ENCODE measurements at regions not wholly inside any gene's neighbourhood (a gene's known extent, or its start where the extent isn't known, plus 50 kb on each side); places are given as distances from the start of the nearest gene placed in this dataset.

DNA sequence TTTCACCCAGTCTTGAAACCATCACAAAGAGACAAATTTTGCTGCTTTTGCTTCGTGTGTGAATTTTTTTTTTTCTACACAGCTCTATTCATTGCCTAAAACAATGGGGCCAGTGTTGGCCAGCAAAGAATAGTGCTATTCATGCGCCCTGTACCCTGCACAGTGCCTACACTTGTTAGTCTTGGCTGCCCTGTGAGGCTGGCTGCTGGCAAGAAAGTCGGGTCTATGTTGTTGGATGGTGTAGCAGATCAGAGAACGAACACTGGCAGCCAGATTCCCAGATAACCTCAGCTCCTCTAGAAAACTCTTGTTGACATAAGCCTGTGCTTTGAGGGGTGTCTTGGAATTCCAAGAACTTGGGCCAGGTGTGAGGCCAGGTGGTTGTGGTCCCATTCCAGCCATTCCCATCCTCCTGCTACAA is 455.7 kb upstream of the TCF4 start:
- TF ChIP-seq, protein P1, sequence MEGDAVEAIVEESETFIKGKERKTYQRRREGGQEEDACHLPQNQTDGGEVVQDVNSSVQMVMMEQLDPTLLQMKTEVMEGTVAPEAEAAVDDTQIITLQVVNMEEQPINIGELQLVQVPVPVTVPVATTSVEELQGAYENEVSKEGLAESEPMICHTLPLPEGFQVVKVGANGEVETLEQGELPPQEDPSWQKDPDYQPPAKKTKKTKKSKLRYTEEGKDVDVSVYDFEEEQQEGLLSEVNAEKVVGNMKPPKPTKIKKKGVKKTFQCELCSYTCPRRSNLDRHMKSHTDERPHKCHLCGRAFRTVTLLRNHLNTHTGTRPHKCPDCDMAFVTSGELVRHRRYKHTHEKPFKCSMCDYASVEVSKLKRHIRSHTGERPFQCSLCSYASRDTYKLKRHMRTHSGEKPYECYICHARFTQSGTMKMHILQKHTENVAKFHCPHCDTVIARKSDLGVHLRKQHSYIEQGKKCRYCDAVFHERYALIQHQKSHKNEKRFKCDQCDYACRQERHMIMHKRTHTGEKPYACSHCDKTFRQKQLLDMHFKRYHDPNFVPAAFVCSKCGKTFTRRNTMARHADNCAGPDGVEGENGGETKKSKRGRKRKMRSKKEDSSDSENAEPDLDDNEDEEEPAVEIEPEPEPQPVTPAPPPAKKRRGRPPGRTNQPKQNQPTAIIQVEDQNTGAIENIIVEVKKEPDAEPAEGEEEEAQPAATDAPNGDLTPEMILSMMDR (IDR thresholded peaks at IDR 0.05; ENCODE audit: poor library complexity, severe bottlenecking), result no peak
- no peak for ATAC-seq (ENCODE audit: low read depth)
- Histone ChIP-seq H3K36me3 (ENCODE audit: low read depth) (no peaks in the 10 kb centered on the region), H3K27ac (ENCODE audit: poor library complexity, severe bottlenecking) (no peak overlapping the region), H3K9me3 (ENCODE audit: severe bottlenecking) (no peaks in the 10 kb centered on the region), H3K27me3 (ENCODE audit: insufficient read depth, poor library complexity, severe bottlenecking) (no peaks in the 10 kb centered on the region), H3K4me3 (ENCODE audit: severe bottlenecking) (no peak overlapping the region), H3K4me1 (ENCODE audit: insufficient read depth, poor library complexity, severe bottlenecking) (no peaks in the 10 kb centered on the region)
- no peak for DNase-seq (ENCODE audit: low spot score)

GRCh38 chr18:56042915-56043536 is 455.0 kb upstream of the TCF4 start:
- Histone ChIP-seq H3K27me3 (ENCODE audit: insufficient read depth, poor library complexity, severe bottlenecking) (no peaks in the 10 kb centered on the region), H3K27ac (ENCODE audit: poor library complexity, severe bottlenecking) (no peak overlapping the region), H3K4me1 (ENCODE audit: insufficient read depth, poor library complexity, severe bottlenecking) (no peaks in the 10 kb centered on the region), H3K36me3 (ENCODE audit: low read depth) (no peaks in the 10 kb centered on the region), H3K9me3 (ENCODE audit: severe bottlenecking) (no peaks in the 10 kb centered on the region), H3K4me3 (ENCODE audit: severe bottlenecking) (no peak overlapping the region)
- DNase-seq (ENCODE audit: low spot score) (no peak), ATAC-seq (ENCODE audit: low read depth) (no peak)
- TF ChIP-seq, protein P1 (IDR thresholded peaks at IDR 0.05; ENCODE audit: poor library complexity, severe bottlenecking), result no peak

DNA sequence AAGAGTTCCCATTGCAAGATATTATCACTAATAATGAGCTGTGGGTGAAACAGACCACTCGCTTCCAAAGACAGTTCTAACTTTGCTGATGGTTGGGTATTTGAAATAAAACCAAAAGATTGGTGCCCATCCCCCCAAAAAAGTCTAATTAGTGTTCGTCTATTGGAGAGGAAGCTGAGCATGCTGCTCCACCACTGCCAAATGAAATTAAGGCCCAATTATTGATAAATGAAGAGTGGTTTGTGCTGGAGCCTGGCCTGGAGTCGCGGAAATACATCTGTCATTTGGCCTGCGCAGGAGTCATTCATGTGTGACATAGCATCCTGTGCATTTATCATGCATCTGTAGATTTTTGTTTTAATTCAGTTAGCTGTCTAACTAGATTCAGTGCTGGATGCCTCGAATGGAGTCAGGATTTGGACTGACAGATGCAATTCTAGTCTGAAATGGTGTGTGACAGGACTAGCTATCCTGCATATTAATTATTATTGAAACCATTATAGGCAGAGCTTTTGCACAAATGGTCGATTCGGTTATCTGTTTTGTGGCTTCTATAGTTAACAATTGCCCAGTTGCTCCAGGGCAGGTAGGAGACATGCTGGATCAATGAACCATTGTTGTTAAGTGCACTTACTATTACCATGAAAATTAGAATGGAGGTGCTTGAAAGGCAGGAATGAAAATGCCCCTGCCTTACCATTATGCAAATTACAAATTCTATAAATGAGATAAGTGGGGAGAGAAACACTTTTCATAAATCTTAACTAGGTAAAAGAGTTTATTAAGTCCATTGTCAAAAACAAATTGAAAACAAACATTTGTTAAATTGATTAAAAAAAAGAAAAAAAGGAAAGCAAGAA is 450.4 kb upstream of the TCF4 start:
- DNase-seq (ENCODE audit: low spot score) (no peak), ATAC-seq (ENCODE audit: low read depth) (no peak)
- Histone ChIP-seq H3K27me3 (ENCODE audit: insufficient read depth, poor library complexity, severe bottlenecking) (no peaks in the 10 kb centered on the region), H3K36me3 (ENCODE audit: low read depth) (no peaks in the 10 kb centered on the region), H3K4me1 (ENCODE audit: insufficient read depth, poor library complexity, severe bottlenecking) (no peaks in the 10 kb centered on the region), H3K27ac (ENCODE audit: poor library complexity, severe bottlenecking) (no peak overlapping the region), H3K9me3 (ENCODE audit: severe bottlenecking) (no peaks in the 10 kb centered on the region), H3K4me3 (ENCODE audit: severe bottlenecking) (no peak overlapping the region)
- TF ChIP-seq, protein P1 (IDR thresholded peaks at IDR 0.05; ENCODE audit: poor library complexity, severe bottlenecking), result no peak

DNA sequence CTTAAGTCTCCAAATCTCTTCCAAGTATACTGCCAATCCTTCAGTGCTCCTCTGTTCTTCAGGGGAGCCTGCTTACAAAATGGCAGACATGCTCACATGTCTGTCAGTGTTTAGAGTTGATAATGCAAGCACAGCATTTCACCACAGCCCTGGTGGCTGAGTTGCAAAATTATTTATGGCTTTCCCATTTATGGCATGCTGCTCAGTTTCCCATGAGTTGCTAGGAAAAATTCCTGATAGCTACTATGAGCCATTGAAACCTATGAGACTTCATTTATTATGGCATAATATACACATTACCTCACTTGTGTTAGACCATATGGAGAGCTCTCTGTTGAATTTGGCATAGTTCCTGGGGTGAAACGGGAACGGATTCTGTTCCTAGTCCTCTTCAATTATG is 448.7 kb upstream of the TCF4 start:
- DNase-seq (ENCODE audit: low spot score), result no peak
- H3K4me1 ChIP-seq (ENCODE audit: insufficient read depth, poor library complexity, severe bottlenecking), result no peaks in the 10 kb centered on the region
- H3K4me3 ChIP-seq (ENCODE audit: severe bottlenecking), result no peak overlapping the region
- H3K36me3 ChIP-seq (ENCODE audit: low read depth), result no peaks in the 10 kb centered on the region
- H3K9me3 ChIP-seq (ENCODE audit: severe bottlenecking), result no peaks in the 10 kb centered on the region
- H3K27ac ChIP-seq (ENCODE audit: poor library complexity, severe bottlenecking), result no peak overlapping the region
- no peaks in the 10 kb centered on the region for H3K27me3 ChIP-seq (ENCODE audit: insufficient read depth, poor library complexity, severe bottlenecking)
- TF ChIP-seq, protein P1 (IDR thresholded peaks at IDR 0.05; ENCODE audit: poor library complexity, severe bottlenecking), result no peak
- ATAC-seq (ENCODE audit: low read depth), result no peak

- TF ChIP-seq, protein P1 (IDR thresholded peaks at IDR 0.05; ENCODE audit: poor library complexity, severe bottlenecking), result no peak
- no peak for DNase-seq (ENCODE audit: low spot score)
- no peaks in the 10 kb centered on the region for H3K4me1 ChIP-seq (ENCODE audit: insufficient read depth, poor library complexity, severe bottlenecking)
- ATAC-seq (ENCODE audit: low read depth), result no peak
- H3K9me3 ChIP-seq (ENCODE audit: severe bottlenecking), result no peaks in the 10 kb centered on the region
- no peak overlapping the region for H3K4me3 ChIP-seq (ENCODE audit: severe bottlenecking)
- no peaks in the 10 kb centered on the region for H3K27me3 ChIP-seq (ENCODE audit: insufficient read depth, poor library complexity, severe bottlenecking)
- no peak overlapping the region for H3K27ac ChIP-seq (ENCODE audit: poor library complexity, severe bottlenecking)
- no peaks in the 10 kb centered on the region for H3K36me3 ChIP-seq (ENCODE audit: low read depth)
Measured at GRCh38 chr18:56035546-56035945, 447.6 kb upstream of the TCF4 start.
